A549 (cell line): ENCODE measurements at regions not wholly inside any gene's neighbourhood (a gene's known extent, or its start where the extent isn't known, plus 50 kb on each side); places are given as distances from the start of the nearest gene placed in this dataset.
A peak's percentile ranks its signal among the peaks of the same experiment; 100 is the strongest.
"Not testable (repeated sequence)": the region's sequence is repeated elsewhere in the genome, so short reads cannot be mapped to it uniquely, and the experiment has no call there.

ENCODE experiments used
- ATAC-seq, 2 experiments: fragments of 200-7000 bp in 1 of 2; fragments of >200 bp in 1 of 2; cut with Nextera tagmentation in 1 of 2; cut with Tn5 transposase in 1 of 2; 3 replicates each; pipeline versions ENCODE4 v1.8.0 to v1.9.1; 2018 to 2020; ENCODE audit warnings: mild to moderate bottlenecking in 1 of 2, moderate library complexity in 1 of 2
- CTCF ChIA-PET: fragments of 300-600 bp; sonication (Branson Sonifier 250); formaldehyde crosslinking; extraction: SDS; loops from one replicate; lab custom pipeline; 2021; ENCODE audit warnings: antibody characterized with exemption, inconsistent platforms; lab: Yijun Ruan, JAX
- POLR2A ChIA-PET: fragments of 350-600 bp; formaldehyde crosslinking; extraction: SDS; loops from one replicate; lab custom pipeline; 2021; ENCODE audit warnings: antibody characterized with exemption, inconsistent platforms; lab: Yijun Ruan, JAX
- DNase-seq, 2 experiments: peaks; one replicate each; pipeline versions ENCODE4 v3.0.0 to v3.0.0-alpha.2; 2011 to 2016; ENCODE audit warnings: low read depth in 1 of 2, low spot score in 1 of 2
- FAIRE-seq: peaks from 2 replicates; lab custom pipeline; 2011; peaks lifted over from hg19 to GRCh38; lab: Jason Lieb, UNC
- H3K27ac ChIP-seq, 2 experiments: fragments of >200 bp; sonication (Bioruptor Twin); formaldehyde crosslinking; 3 replicates each; pipeline ENCODE4 v1.5.1; 2016 to 2017
- H3K4me1 ChIP-seq: fragments of >200 bp; sonication (Bioruptor Twin); formaldehyde crosslinking; 3 replicates; pipeline ENCODE4 v1.6.1; 2016
- H3K4me2 ChIP-seq: fragments of >200 bp; sonication (Bioruptor Twin); formaldehyde crosslinking; 3 replicates; pipeline ENCODE4 v1.6.1; 2016
- H3K4me3 ChIP-seq: fragments of >200 bp; sonication (Bioruptor Twin); formaldehyde crosslinking; 3 replicates; pipeline ENCODE4 v1.5.1; 2016
- H3K9me3 ChIP-seq: fragments of >200 bp; sonication (Bioruptor Twin); formaldehyde crosslinking; 3 replicates; pipeline ENCODE4 v1.6.1; 2016
- BCL3 ChIP-seq: fragments of >200 bp; sonication (Bioruptor Twin); formaldehyde crosslinking; IDR thresholded peaks from 3 replicates; pipeline ENCODE4 v1.6.1; 2016
- CEBPB ChIP-seq, 2 experiments: fragments of >200 bp in 1 of 2; sonication (Bioruptor Twin) in 1 of 2; formaldehyde crosslinking in 1 of 2; IDR thresholded peaks; 2 replicates each; pipeline ENCODE4 v1.6.1; 2012 to 2016
- HEYL ChIP-seq: fragments of 250-450 bp; sonication (Bioruptor Pico); IDR thresholded peaks from 2 replicates; pipeline ENCODE4 v1.8.0; 2021; ENCODE audit warnings: mild to moderate bottlenecking, moderate library complexity
- MAFK ChIP-seq: fragments of 450-650 bp; IDR thresholded peaks from 2 replicates; pipeline ENCODE4 v1.6.1; 2014; ENCODE audit not compliant: partially characterized antibody
- RAD21 ChIP-seq, 2 experiments: fragments of >200 bp in 1 of 2; sonication (Bioruptor Twin) in 1 of 2; formaldehyde crosslinking in 1 of 2; IDR thresholded peaks in 1 of 2; conservative IDR thresholded peaks in 1 of 2; 2 replicates in 1 of 2; 3 replicates in 1 of 2; pipeline ENCODE4 v1.6.1; 2012 to 2018; ENCODE audit warnings: inconsistent platforms in 1 of 2
- RCOR1 ChIP-seq: fragments of 150-350 bp; IDR thresholded peaks from 2 replicates; pipeline ENCODE4 v1.6.1; 2014; ENCODE audit warnings: antibody characterized with exemption, low read length, low read depth
- RFX5 ChIP-seq: fragments of 450-650 bp; IDR thresholded peaks from 2 replicates; pipeline ENCODE4 v1.7.1; 2014; ENCODE audit warnings: antibody characterized with exemption, mild to moderate bottlenecking, moderate library complexity
- ZC3H11A ChIP-seq: fragments of 450-650 bp; IDR thresholded peaks from 2 replicates; pipeline ENCODE4 v1.6.1; 2014; ENCODE audit warnings: antibody characterized with exemption, mild to moderate bottlenecking
- WGBS: methylation state at CpG from one replicate; pipeline ENCODE4 v1.1.6; 2017; ENCODE audit errors: missing lambda C conversion rate; 5-methylcytosine and 5-hydroxymethylcytosine counted together
- TF ChIP-seq, protein P1 (sequence below): fragments of >200 bp; sonication (Bioruptor Twin); formaldehyde crosslinking; IDR thresholded peaks from 2 replicates; pipeline ENCODE4 v1.6.1; 2016
- TF ChIP-seq, protein P2 (sequence below): IDR thresholded peaks from 2 replicates; pipeline ENCODE4 v1.6.1; 2012

DNA sequence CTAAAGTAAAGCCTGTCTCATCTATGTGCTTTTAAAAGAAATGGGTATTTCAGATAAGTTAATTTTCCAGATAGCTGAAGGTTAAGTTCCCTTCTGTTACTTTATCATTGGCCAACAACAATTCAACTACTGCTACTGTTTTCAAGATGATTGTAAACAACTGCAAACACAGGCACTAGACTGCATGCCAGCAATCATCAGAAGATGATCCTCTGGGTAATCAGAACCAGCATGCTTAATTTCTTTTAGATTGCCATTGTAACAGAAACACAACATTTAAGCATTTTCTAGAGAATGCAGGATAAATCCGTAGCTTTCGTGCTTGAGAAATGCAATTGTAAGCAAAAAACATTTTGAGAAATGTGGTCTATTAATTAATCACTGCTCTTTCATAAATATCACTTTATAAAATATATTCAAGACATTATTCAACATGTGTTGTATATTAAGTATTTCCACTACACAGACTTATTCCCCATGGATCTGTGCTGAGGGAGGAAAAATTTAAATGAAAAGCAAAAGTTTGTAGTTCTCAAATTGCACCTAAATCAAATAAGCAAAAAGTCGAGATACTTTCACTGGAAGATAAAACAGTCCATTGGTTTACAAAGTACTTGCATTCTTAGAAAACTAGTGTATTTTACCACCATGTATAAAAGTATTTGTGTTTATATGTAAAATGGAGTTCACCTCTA, 133.7 kb downstream of the ATL2 start:
- CTCF ChIA-PET: interaction anchor here (1.2 kb wide), 1 partner anchor 20 kb away, joined by 3 read pairs; no protein-coding TSS in a partner anchor
- POLR2A ChIA-PET: no interaction called here
- FAIRE-seq: no peak

DNA sequence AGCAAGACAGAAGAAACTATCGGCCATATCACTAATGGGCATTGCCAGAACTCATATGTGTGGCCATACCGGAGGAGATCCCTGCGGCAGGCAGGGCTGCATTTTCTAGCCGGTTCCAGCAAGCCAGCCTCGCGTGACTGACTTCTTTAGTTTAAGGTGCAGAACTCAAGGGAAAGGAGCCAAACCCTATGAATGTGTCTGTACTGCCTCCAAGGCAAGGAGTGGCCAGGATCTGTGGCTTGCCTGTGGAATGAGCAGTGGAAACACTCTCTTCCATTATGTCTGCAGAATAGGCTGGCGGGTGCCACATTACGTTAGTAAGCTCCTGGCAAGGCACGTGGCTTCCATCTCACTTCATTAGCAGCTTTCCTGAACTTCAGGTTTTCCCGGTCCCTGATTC, 137.6 kb downstream of the ATL2 start:
- ChIA-PET CTCF (interaction anchor here (2.6 kb wide), 1 partner anchor 10 kb away, joined by 6 read pairs; no protein-coding TSS in a partner anchor), POLR2A (no interaction called here)
- ATAC-seq (no peak), DNase-seq (no peak), FAIRE-seq (no peak)
- TF ChIP-seq RAD21 (conservative IDR thresholded peaks at IDR 0.05 in 1 of 2, IDR thresholded peaks at IDR 0.05 in 1 of 2) (no peak), RFX5 (no peak), BCL3 (no peak), RCOR1 (no peak), ZC3H11A (no peak)
- Histone ChIP-seq H3K9me3 (no peaks in the 10 kb centered on the region), H3K27ac (no peak overlapping the region), H3K4me3 (no peak overlapping the region), H3K4me2 (no peak overlapping the region), H3K4me1 (no peaks in the 10 kb centered on the region)
- WGBS: 86% methylated on average over 10 of the region's 10 CpGs

More for the DNA sequence above, 133.7 kb downstream of the ATL2 start:
- no peaks in the 10 kb centered on the region for H3K9me3 ChIP-seq
- TF ChIP-seq CEBPB (IDR thresholded peaks at IDR 0.05) (no peak), MAFK (peak; percentile 69), BCL3 (no peak)
- TF ChIP-seq, all 56 proteins: peak for 1
- ATAC-seq (no peak), DNase-seq (no peak)
- Histone ChIP-seq H3K4me3 (no peak overlapping the region), H3K4me1 (no peaks in the 10 kb centered on the region), H3K4me2 (no peak overlapping the region), H3K27ac (no peak overlapping the region)
- 60% methylated on average over 3 of the region's 3 CpGs for WGBS

GRCh38 chr2:38238705-38239104, 138.4 kb downstream of the ATL2 start:
- POLR2A ChIA-PET, FAIRE-seq, ATAC-seq, H3K4me2 ChIP-seq, H3K4me1 ChIP-seq, H3K9me3 ChIP-seq, H3K4me3 ChIP-seq, H3K27ac ChIP-seq, DNase-seq: not testable (repeated sequence)
- 76% methylated on average over 5 of the region's 5 CpGs for WGBS
- CTCF ChIA-PET: interaction anchor here (2.6 kb wide), 1 partner anchor 11 kb away, joined by 6 read pairs; no protein-coding TSS in a partner anchor
- TF ChIP-seq ZC3H11A: peak; percentile 94

DNA sequence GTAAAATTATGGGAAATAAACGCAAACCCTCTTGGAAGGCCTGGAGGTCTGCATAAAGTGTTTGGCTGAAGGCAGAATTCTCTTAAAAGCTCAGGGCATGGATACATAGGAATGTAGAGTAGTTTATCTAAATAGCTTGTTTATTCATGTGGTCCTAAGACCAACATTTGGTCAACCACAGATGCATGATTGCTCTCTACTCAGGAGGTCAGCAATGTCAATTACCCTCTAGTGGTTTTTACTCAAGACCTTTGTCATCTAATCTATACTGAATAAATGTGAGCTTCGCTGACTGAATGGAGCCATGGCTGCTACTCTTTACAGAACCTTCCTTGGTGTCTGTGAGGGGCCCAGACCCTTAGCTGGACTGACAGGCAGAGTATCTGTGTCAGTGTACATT, 139.8 kb downstream of the ATL2 start:
- DNase-seq (no peak), ATAC-seq (no peak), FAIRE-seq (no peak)
- POLR2A ChIA-PET: no interaction called here
- no peaks in the 10 kb centered on the region for H3K9me3 ChIP-seq
- no peaks in the 10 kb centered on the region for H3K4me1 ChIP-seq
- no peak overlapping the region for H3K27ac ChIP-seq
- H3K4me3 ChIP-seq: no peak overlapping the region
- WGBS: 88% methylated on average over 2 of the region's 2 CpGs
- H3K4me2 ChIP-seq: no peak overlapping the region
- TF ChIP-seq HEYL (CRISPR knock-in tag): no peak
- TF ChIP-seq, protein P1, sequence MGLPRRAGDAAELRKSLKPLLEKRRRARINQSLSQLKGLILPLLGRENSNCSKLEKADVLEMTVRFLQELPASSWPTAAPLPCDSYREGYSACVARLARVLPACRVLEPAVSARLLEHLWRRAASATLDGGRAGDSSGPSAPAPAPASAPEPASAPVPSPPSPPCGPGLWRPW: no peak
- TF ChIP-seq, protein P2, sequence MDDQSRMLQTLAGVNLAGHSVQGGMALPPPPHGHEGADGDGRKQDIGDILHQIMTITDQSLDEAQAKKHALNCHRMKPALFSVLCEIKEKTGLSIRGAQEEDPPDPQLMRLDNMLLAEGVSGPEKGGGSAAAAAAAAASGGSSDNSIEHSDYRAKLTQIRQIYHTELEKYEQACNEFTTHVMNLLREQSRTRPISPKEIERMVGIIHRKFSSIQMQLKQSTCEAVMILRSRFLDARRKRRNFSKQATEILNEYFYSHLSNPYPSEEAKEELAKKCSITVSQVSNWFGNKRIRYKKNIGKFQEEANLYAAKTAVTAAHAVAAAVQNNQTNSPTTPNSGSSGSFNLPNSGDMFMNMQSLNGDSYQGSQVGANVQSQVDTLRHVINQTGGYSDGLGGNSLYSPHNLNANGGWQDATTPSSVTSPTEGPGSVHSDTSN: no peak
- CTCF ChIA-PET: no interaction called here
